Endothelial cell (in vitro differentiated cells): ENCODE measurements at regions not wholly inside any gene's neighbourhood (a gene's known extent, or its start where the extent isn't known, plus 50 kb on each side); places are given as distances from the start of the nearest gene placed in this dataset.

ENCODE experiments used
- DNase-seq: peaks from one replicate; pipeline ENCODE4 v3.0.0; 2021; ENCODE audit warnings: low spot score
- H3K27ac Mint-ChIP-seq: one replicate; pipeline ENCODE4 v1.8.0; 2021; ENCODE audit warnings: mixed read lengths, inconsistent platforms; ENCODE audit not compliant: unreplicated experiment
- H3K27me3 Mint-ChIP-seq: one replicate; pipeline ENCODE4 v1.8.0; 2021; ENCODE audit warnings: mild to moderate bottlenecking, moderate library complexity, mixed read lengths, inconsistent platforms; ENCODE audit not compliant: unreplicated experiment
- H3K36me3 Mint-ChIP-seq: one replicate; pipeline ENCODE4 v1.8.0; 2021; ENCODE audit warnings: mild to moderate bottlenecking, low read depth, mixed read lengths, inconsistent platforms; ENCODE audit not compliant: unreplicated experiment
- H3K4me1 Mint-ChIP-seq: one replicate; pipeline ENCODE4 v1.8.0; 2021; ENCODE audit warnings: mild to moderate bottlenecking, mixed read lengths, inconsistent platforms; ENCODE audit not compliant: unreplicated experiment
- H3K4me3 Mint-ChIP-seq: one replicate; pipeline ENCODE4 v1.8.0; 2021; ENCODE audit warnings: mild to moderate bottlenecking, mixed read lengths, inconsistent platforms; ENCODE audit not compliant: unreplicated experiment
- H3K9me3 Mint-ChIP-seq: one replicate; pipeline ENCODE4 v1.8.0; 2021; ENCODE audit warnings: mixed read lengths, inconsistent platforms; ENCODE audit not compliant: unreplicated experiment
- TF ChIP-seq, protein P1 (sequence below): fragments of 200-600 bp; sonication (generic); IDR thresholded peaks from one replicate; pipeline ENCODE4 v1.5.0; 2021; ENCODE audit warnings: antibody characterized with exemption; ENCODE audit not compliant: unreplicated experiment

GRCh38 chr7:137097111-137097510 lies 228.7 kb downstream of the CHRM2 start:
- TF ChIP-seq, protein P1, sequence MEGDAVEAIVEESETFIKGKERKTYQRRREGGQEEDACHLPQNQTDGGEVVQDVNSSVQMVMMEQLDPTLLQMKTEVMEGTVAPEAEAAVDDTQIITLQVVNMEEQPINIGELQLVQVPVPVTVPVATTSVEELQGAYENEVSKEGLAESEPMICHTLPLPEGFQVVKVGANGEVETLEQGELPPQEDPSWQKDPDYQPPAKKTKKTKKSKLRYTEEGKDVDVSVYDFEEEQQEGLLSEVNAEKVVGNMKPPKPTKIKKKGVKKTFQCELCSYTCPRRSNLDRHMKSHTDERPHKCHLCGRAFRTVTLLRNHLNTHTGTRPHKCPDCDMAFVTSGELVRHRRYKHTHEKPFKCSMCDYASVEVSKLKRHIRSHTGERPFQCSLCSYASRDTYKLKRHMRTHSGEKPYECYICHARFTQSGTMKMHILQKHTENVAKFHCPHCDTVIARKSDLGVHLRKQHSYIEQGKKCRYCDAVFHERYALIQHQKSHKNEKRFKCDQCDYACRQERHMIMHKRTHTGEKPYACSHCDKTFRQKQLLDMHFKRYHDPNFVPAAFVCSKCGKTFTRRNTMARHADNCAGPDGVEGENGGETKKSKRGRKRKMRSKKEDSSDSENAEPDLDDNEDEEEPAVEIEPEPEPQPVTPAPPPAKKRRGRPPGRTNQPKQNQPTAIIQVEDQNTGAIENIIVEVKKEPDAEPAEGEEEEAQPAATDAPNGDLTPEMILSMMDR, result no peak
- Mint-ChIP-seq H3K4me3 (no peak overlapping the region), H3K9me3 (no peaks in the 10 kb centered on the region), H3K4me1 (no peaks in the 10 kb centered on the region), H3K27ac (no peak overlapping the region), H3K36me3 (no peaks in the 10 kb centered on the region), H3K27me3 (no peaks in the 10 kb centered on the region)
- DNase-seq, result no peak

DNA sequence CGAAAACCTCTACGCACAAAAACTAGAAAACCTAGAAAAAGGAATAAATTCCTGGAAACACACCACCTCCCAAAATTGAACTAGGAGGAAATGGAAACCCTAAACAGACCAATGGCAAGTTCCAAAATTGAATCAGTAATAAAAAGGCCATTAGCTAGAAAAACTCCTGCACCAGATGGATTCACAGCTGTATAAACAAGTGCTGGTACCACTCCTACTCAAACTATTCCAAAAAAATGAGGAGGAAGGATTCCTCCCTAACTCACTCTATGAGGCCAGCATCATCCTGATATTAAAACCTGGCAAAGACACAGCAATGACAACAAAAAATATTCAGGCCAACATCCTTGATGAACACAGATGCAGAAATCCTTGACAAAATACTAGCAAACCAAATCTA lies 228.2 kb downstream of the CHRM2 start:
- H3K4me1 Mint-ChIP-seq, result no peaks in the 10 kb centered on the region
- no peak overlapping the region for H3K27ac Mint-ChIP-seq
- H3K27me3 Mint-ChIP-seq, result no peaks in the 10 kb centered on the region
- no peak for DNase-seq
- TF ChIP-seq, protein P1, result no peak
- H3K4me3 Mint-ChIP-seq, result no peak overlapping the region
- H3K36me3 Mint-ChIP-seq, result no peaks in the 10 kb centered on the region
- H3K9me3 Mint-ChIP-seq, result no peaks in the 10 kb centered on the region

DNA sequence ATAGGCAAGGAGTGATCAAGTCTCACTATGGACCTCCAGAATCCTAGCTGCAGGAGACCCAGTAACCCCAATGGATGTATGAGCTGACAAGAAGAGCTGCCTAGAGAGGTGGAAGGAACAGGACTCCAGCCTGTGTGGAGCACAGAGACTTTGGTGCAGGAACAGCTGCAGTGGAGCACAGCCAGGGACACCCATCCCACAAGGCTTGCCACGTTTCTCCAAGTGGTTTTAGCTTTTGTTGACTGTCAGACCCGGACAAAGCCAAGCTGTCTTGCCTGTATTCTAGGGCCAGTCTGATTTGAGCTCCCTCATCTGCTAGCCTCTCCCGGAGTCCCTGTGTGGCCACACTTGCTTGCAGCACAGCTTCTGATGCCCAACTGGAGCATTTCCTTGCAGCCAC lies 224.7 kb downstream of the CHRM2 start:
- DNase-seq, result no peak
- H3K27me3 Mint-ChIP-seq, result no peaks in the 10 kb centered on the region
- no peak overlapping the region for H3K27ac Mint-ChIP-seq
- H3K4me1 Mint-ChIP-seq, result no peaks in the 10 kb centered on the region
- TF ChIP-seq, protein P1, result no peak
- no peaks in the 10 kb centered on the region for H3K36me3 Mint-ChIP-seq
- no peak overlapping the region for H3K4me3 Mint-ChIP-seq
- H3K9me3 Mint-ChIP-seq, result no peaks in the 10 kb centered on the region

DNA sequence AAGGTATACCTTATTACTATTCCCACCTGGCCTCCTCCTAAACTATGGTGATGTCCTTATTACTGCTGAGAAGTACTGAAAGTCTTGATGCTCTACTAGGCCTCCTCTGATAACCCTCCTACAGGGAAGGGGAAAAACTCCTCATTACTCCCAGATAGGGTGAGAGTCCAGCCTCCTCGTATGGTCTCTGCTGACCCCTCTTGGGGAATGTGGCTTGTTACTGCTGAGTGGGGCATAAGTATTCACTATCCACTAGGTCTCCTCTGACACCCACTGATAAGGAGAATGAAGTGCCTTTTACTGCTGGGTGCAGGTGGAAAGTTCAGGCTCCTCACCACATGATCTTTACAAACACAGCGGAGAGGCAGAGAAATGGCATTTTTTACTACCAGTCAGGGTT lies 222.9 kb downstream of the CHRM2 start:
- no peaks in the 10 kb centered on the region for H3K27me3 Mint-ChIP-seq
- no peaks in the 10 kb centered on the region for H3K4me1 Mint-ChIP-seq
- TF ChIP-seq, protein P1, result peak; percentile 28
- DNase-seq, result peak; percentile 49
- no peaks in the 10 kb centered on the region for H3K9me3 Mint-ChIP-seq
- no peak overlapping the region for H3K4me3 Mint-ChIP-seq
- no peaks in the 10 kb centered on the region for H3K36me3 Mint-ChIP-seq
- H3K27ac Mint-ChIP-seq, result no peak overlapping the region

- no peak overlapping the region for H3K27ac Mint-ChIP-seq
- TF ChIP-seq, protein P1, result no peak
- H3K4me3 Mint-ChIP-seq, result no peak overlapping the region
- H3K36me3 Mint-ChIP-seq, result no peaks in the 10 kb centered on the region
- H3K4me1 Mint-ChIP-seq, result peaks cover 4% of the 10 kb centered on the region
- no peak for DNase-seq
- no peaks in the 10 kb centered on the region for H3K27me3 Mint-ChIP-seq
- no peaks in the 10 kb centered on the region for H3K9me3 Mint-ChIP-seq
Observed at GRCh38 chr7:137086896-137087295, 218.4 kb downstream of the CHRM2 start.
